GM12878 (cell line): ENCODE measurements at regions not wholly inside any gene's neighbourhood (a gene's known extent, or its start where the extent isn't known, plus 50 kb on each side); places are given as distances from the start of the nearest gene placed in this dataset.

Source experiments
- ATAC-seq: fragments of 200-7000 bp; cut with Tn5 transposase; 3 replicates; pipeline ENCODE4 v1.9.1; 2020; ENCODE audit warnings: mild to moderate bottlenecking, moderate library complexity
- BruUV-seq: library from RNA; stranded (reverse); fragments of 400-500 nt; replicated peaks from 2 replicates; lab custom pipeline; 2021; lab: Mats Ljungman, UMichigan
- CTCF ChIA-PET: fragments of 300-600 bp; sonication (Branson Sonifier 250); formaldehyde crosslinking; extraction: SDS; loops from one replicate; lab custom pipeline; 2021; ENCODE audit warnings: inconsistent platforms; lab: Yijun Ruan, JAX
- POLR2A ChIA-PET: fragments of 350-600 bp; formaldehyde crosslinking; extraction: SDS; loops from one replicate; lab custom pipeline; 2021; ENCODE audit warnings: inconsistent platforms; lab: Charles Lee
- RAD21 ChIA-PET: fragments of 300-600 bp; sonication (Branson Sonifier 250); formaldehyde crosslinking; loops from one replicate; lab custom pipeline; 2023; ENCODE audit warnings: antibody characterized with exemption; ENCODE audit not compliant: unreplicated experiment; lab: Charles Lee
- SMC1A ChIA-PET: fragments of 300-600 bp; sonication (Branson Sonifier 250); formaldehyde crosslinking; loops from one replicate; lab custom pipeline; 2023; ENCODE audit not compliant: unreplicated experiment, uncharacterized antibody; lab: Charles Lee
- DNase-seq: peaks from one replicate; pipeline ENCODE4 v3.0.0-alpha.2; 2011; ENCODE audit warnings: low read depth, low spot score
- FAIRE-seq: peaks from 3 replicates; lab custom pipeline; 2011; peaks lifted over from hg19 to GRCh38; lab: Jason Lieb, UNC
- H2AFZ ChIP-seq: 2 replicates; pipeline ENCODE4 v1.6.0; 2011; ENCODE audit warnings: low read depth, low read length, control low read depth; ENCODE audit not compliant: control insufficient read depth
- H3K27ac ChIP-seq: 2 replicates; pipeline ENCODE4 v1.5.1; 2011; ENCODE audit warnings: control low read depth; ENCODE audit not compliant: control insufficient read depth, insufficient read depth
- H3K27me3 ChIP-seq, 2 experiments: replicated peaks in 1 of 2; 2 replicates each; pipeline versions ENCODE4 v1.6.0 to v1.6.1; 2011; ENCODE audit warnings: low read length in 1 of 2; ENCODE audit not compliant: control insufficient read depth in 2 of 2, insufficient read depth in 2 of 2
- H3K36me3 ChIP-seq, 2 experiments: 2 replicates each; pipeline ENCODE4 v1.5.1; 2011; ENCODE audit warnings: low read length in 1 of 2; ENCODE audit not compliant: control insufficient read depth in 2 of 2, insufficient read depth in 2 of 2
- H3K4me1 ChIP-seq: 2 replicates; pipeline ENCODE4 v1.6.1; 2011; ENCODE audit warnings: mild to moderate bottlenecking, low read length, moderate library complexity, mixed read lengths; ENCODE audit not compliant: control insufficient read depth, insufficient read depth
- H3K4me2 ChIP-seq: 2 replicates; pipeline ENCODE4 v1.6.0; 2011; ENCODE audit warnings: control low read depth; ENCODE audit not compliant: control insufficient read depth, insufficient read depth
- H3K4me3 ChIP-seq: fragments of 200-600 bp; sonication (generic); 2 replicates; pipeline ENCODE4 v1.5.1; 2016
- H3K79me2 ChIP-seq: 2 replicates; pipeline ENCODE4 v1.6.0; 2011; ENCODE audit warnings: low read length; ENCODE audit not compliant: control insufficient read depth, insufficient read depth
- H3K9ac ChIP-seq: 2 replicates; pipeline ENCODE4 v1.8.0; 2011; ENCODE audit warnings: low read length, control low read depth, mixed read lengths; ENCODE audit not compliant: control insufficient read depth, insufficient read depth
- H3K9me3 ChIP-seq: replicated peaks from 3 replicates; pipeline ENCODE4 v1.5.1; 2011; ENCODE audit warnings: mild to moderate bottlenecking, low read length; ENCODE audit not compliant: control insufficient read depth, insufficient read depth
- H4K20me1 ChIP-seq: 2 replicates; pipeline ENCODE4 v1.6.0; 2011; ENCODE audit not compliant: control insufficient read depth, insufficient read depth
- CBX3 ChIP-seq: fragments of 200-600 bp; sonication (generic); IDR thresholded peaks from 2 replicates; pipeline ENCODE4 v1.6.1; 2016; ENCODE audit warnings: low read depth, borderline replicate concordance
- MEF2A ChIP-seq: IDR thresholded peaks from 2 replicates; pipeline ENCODE4 v1.6.1; 2011; ENCODE audit warnings: low read depth, mild to moderate bottlenecking, low read length, moderate library complexity; ENCODE audit not compliant: insufficient read depth
- MEF2B ChIP-seq: fragments of 450-650 bp; IDR thresholded peaks from 2 replicates; pipeline ENCODE4 v1.6.1; 2018; ENCODE audit warnings: mild to moderate bottlenecking, moderate library complexity; ENCODE audit not compliant: partially characterized antibody, poor library complexity, severe bottlenecking
- MYC ChIP-seq: IDR thresholded peaks from 2 replicates; pipeline ENCODE4 v1.6.1; 2011; ENCODE audit warnings: mild to moderate bottlenecking, low read length, moderate library complexity, inconsistent platforms; ENCODE audit not compliant: insufficient read depth, insufficient replicate concordance, insufficient read length, severe bottlenecking
- NFYB ChIP-seq: IDR thresholded peaks from 2 replicates; pipeline ENCODE4 v1.6.1; 2011; ENCODE audit warnings: low read depth, mild to moderate bottlenecking, low read length, improper control_type of control experiment, moderate library complexity; ENCODE audit not compliant: insufficient read depth
- RBBP5 ChIP-seq: fragments of 200-600 bp; sonication (generic); conservative IDR thresholded peaks from 2 replicates; pipeline ENCODE4 v1.6.1; 2016
- SIN3A ChIP-seq: IDR thresholded peaks from 2 replicates; pipeline ENCODE4 v1.6.1; 2012; ENCODE audit warnings: low read depth, low read length, improper control_type of control experiment
- SPI1 ChIP-seq: IDR thresholded peaks from 2 replicates; pipeline ENCODE4 v1.6.1; 2011; ENCODE audit warnings: low read depth, mild to moderate bottlenecking, low read length, moderate library complexity, borderline replicate concordance; ENCODE audit not compliant: insufficient read depth
- SUPT20H ChIP-seq: IDR thresholded peaks from 2 replicates; pipeline ENCODE4 v1.6.1; 2011; ENCODE audit warnings: low read depth, mild to moderate bottlenecking, low read length, moderate library complexity, borderline replicate concordance; ENCODE audit not compliant: control insufficient read depth
- SUZ12 ChIP-seq: fragments of 200-600 bp; sonication (generic); IDR thresholded peaks from one replicate; pipeline ENCODE4 v1.6.1; 2018; ENCODE audit warnings: antibody characterized with exemption, mild to moderate bottlenecking; ENCODE audit not compliant: unreplicated experiment
- ZNF207 ChIP-seq: fragments of 450-650 bp; IDR thresholded peaks from 2 replicates; pipeline ENCODE4 v1.6.1; 2014; ENCODE audit warnings: antibody characterized with exemption, mild to moderate bottlenecking, borderline replicate concordance
- in situ Hi-C: fragments of 300-500 bp; cut with MboI; formaldehyde crosslinking; loops from 9 replicates; pipeline ENCODE4 v1.14.3; 2018; ENCODE audit warnings: mixed read lengths
- intact Hi-C: fragments of 100-400 bp; cut with micrococcal nuclease; formaldehyde crosslinking; loops from one replicate; pipeline ENCODE4 v1.14.2; 2022; ENCODE audit not compliant: unreplicated experiment
- TF ChIP-seq, protein P1 (sequence below), 3 experiments: IDR thresholded peaks in 2 of 3; conservative IDR thresholded peaks in 1 of 3; 2 replicates each; pipeline ENCODE4 v1.5.1; 2011; ENCODE audit warnings: low read depth in 3 of 3, low read length in 3 of 3, mild to moderate bottlenecking in 3 of 3, control low read depth in 2 of 3, moderate library complexity in 2 of 3, inconsistent platforms in 1 of 3, mixed read lengths in 1 of 3; ENCODE audit not compliant: control insufficient read depth in 2 of 3, insufficient read depth in 1 of 3; ENCODE audit errors: extremely low read depth in 1 of 3
- TF ChIP-seq, protein P2 (sequence below): fragments of 450-650 bp; IDR thresholded peaks from 2 replicates; pipeline ENCODE4 v1.6.1; 2017; ENCODE audit warnings: mild to moderate bottlenecking
- TF ChIP-seq, protein P3 (sequence below): IDR thresholded peaks from 2 replicates; pipeline ENCODE4 v1.6.1; 2012; ENCODE audit warnings: improper control_type of control experiment, low read depth, low read length; ENCODE audit not compliant: insufficient replicate concordance

DNA sequence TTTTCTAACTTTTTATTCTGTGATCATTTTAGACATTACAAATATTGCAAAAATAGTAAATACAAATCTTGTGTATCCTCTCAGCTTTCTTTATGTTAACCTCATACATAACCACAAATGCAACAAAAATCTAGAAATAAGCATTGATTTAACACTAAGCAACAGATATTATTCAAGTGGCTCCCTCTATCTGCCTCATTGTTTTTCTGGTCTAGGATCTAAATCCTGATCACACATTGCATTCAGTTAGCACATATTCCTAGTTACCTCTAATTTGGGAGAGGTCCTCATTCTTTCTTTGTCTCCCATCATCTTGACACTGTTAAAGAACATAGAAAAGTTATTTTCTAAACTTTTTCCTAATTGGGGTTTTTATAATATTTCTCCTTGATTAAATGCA lies 1126.0 kb downstream of the ROBO2 start:
- FAIRE-seq, result no peak
- Histone ChIP-seq H3K4me1 (no peaks in the 10 kb centered on the region), H4K20me1 (no peaks in the 10 kb centered on the region), H3K4me3 (no peak overlapping the region), H3K36me3 (no peaks in the 10 kb centered on the region), H2AFZ (no peak overlapping the region), H3K79me2 (no peaks in the 10 kb centered on the region), H3K27ac (no peak overlapping the region), H3K27me3 (no peaks in the 10 kb centered on the region), H3K9me3 (no peaks in the 10 kb centered on the region), H3K9ac (no peak overlapping the region), H3K4me2 (no peak overlapping the region)
- POLR2A ChIA-PET, result no interaction called here
- in situ Hi-C loops (no loop called here), intact Hi-C loops (no loop called here)
- CTCF ChIA-PET, result no interaction called here
- no peak for ATAC-seq
- SMC1A ChIA-PET, result interaction anchor here (0.7 to 1.0 kb wide), 2 partner anchors 10 to 480 kb away, joined by 3 read pairs; no protein-coding TSS in a partner anchor
- RAD21 ChIA-PET, result no interaction called here
- no peak for TF ChIP-seq MEF2B
- TF ChIP-seq NFYB, result no peak
- TF ChIP-seq MYC, result no peak
- TF ChIP-seq CBX3, result no peak
- TF ChIP-seq RBBP5, result no peak
- TF ChIP-seq SUZ12, result no peak
- TF ChIP-seq SPI1, result no peak
- no peak for TF ChIP-seq MEF2A
- TF ChIP-seq, protein P1, sequence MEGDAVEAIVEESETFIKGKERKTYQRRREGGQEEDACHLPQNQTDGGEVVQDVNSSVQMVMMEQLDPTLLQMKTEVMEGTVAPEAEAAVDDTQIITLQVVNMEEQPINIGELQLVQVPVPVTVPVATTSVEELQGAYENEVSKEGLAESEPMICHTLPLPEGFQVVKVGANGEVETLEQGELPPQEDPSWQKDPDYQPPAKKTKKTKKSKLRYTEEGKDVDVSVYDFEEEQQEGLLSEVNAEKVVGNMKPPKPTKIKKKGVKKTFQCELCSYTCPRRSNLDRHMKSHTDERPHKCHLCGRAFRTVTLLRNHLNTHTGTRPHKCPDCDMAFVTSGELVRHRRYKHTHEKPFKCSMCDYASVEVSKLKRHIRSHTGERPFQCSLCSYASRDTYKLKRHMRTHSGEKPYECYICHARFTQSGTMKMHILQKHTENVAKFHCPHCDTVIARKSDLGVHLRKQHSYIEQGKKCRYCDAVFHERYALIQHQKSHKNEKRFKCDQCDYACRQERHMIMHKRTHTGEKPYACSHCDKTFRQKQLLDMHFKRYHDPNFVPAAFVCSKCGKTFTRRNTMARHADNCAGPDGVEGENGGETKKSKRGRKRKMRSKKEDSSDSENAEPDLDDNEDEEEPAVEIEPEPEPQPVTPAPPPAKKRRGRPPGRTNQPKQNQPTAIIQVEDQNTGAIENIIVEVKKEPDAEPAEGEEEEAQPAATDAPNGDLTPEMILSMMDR (IDR thresholded peaks at IDR 0.05 in 2 of 3, conservative IDR thresholded peaks at IDR 0.05 in 1 of 3; ENCODE audit: control insufficient read depth in 2 of 3, extremely low read depth in 1 of 3, insufficient read depth in 1 of 3, low read depth in 3 of 3, low read length in 3 of 3), result no peak
- TF ChIP-seq, protein P2, sequence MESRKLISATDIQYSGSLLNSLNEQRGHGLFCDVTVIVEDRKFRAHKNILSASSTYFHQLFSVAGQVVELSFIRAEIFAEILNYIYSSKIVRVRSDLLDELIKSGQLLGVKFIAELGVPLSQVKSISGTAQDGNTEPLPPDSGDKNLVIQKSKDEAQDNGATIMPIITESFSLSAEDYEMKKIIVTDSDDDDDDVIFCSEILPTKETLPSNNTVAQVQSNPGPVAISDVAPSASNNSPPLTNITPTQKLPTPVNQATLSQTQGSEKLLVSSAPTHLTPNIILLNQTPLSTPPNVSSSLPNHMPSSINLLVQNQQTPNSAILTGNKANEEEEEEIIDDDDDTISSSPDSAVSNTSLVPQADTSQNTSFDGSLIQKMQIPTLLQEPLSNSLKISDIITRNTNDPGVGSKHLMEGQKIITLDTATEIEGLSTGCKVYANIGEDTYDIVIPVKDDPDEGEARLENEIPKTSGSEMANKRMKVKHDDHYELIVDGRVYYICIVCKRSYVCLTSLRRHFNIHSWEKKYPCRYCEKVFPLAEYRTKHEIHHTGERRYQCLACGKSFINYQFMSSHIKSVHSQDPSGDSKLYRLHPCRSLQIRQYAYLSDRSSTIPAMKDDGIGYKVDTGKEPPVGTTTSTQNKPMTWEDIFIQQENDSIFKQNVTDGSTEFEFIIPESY, result no peak
- TF ChIP-seq, protein P3, sequence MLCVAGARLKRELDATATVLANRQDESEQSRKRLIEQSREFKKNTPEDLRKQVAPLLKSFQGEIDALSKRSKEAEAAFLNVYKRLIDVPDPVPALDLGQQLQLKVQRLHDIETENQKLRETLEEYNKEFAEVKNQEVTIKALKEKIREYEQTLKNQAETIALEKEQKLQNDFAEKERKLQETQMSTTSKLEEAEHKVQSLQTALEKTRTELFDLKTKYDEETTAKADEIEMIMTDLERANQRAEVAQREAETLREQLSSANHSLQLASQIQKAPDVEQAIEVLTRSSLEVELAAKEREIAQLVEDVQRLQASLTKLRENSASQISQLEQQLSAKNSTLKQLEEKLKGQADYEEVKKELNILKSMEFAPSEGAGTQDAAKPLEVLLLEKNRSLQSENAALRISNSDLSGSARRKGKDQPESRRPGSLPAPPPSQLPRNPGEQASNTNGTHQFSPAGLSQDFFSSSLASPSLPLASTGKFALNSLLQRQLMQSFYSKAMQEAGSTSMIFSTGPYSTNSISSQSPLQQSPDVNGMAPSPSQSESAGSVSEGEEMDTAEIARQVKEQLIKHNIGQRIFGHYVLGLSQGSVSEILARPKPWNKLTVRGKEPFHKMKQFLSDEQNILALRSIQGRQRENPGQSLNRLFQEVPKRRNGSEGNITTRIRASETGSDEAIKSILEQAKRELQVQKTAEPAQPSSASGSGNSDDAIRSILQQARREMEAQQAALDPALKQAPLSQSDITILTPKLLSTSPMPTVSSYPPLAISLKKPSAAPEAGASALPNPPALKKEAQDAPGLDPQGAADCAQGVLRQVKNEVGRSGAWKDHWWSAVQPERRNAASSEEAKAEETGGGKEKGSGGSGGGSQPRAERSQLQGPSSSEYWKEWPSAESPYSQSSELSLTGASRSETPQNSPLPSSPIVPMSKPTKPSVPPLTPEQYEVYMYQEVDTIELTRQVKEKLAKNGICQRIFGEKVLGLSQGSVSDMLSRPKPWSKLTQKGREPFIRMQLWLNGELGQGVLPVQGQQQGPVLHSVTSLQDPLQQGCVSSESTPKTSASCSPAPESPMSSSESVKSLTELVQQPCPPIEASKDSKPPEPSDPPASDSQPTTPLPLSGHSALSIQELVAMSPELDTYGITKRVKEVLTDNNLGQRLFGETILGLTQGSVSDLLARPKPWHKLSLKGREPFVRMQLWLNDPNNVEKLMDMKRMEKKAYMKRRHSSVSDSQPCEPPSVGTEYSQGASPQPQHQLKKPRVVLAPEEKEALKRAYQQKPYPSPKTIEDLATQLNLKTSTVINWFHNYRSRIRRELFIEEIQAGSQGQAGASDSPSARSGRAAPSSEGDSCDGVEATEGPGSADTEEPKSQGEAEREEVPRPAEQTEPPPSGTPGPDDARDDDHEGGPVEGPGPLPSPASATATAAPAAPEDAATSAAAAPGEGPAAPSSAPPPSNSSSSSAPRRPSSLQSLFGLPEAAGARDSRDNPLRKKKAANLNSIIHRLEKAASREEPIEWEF, result no peak
- TF ChIP-seq ZNF207, result no peak
- no peak for TF ChIP-seq SIN3A
- TF ChIP-seq SUPT20H, result no peak
- no peak for DNase-seq
- BruUV-seq, result no TSS peak
